ENCODE measurements at regions not wholly inside any gene's neighbourhood (a gene's known extent, or its start where the extent isn't known, plus 50 kb on each side); places are given as distances from the start of the nearest gene placed in this dataset.

GRCh38 chr1:221099747-221100595 lies 220.7 kb downstream of the HLX start:
- H3K9me3 ChIP-seq = no peaks in the 10 kb centered on the region
- H3K36me3 ChIP-seq = no peaks in the 10 kb centered on the region
- DNase-seq = no peak
- H3K27ac ChIP-seq = no peak overlapping the region
- no peaks in the 10 kb centered on the region for H3K27me3 ChIP-seq
- H3K4me1 ChIP-seq (ENCODE audit: insufficient read depth) = no peaks in the 10 kb centered on the region
- intact Hi-C loops (cut with DNase I) = no loop called here
- 86 to 88% (median 88%) methylated on average over 12 of the region's 12 CpGs for WGBS, 3 donors
- TF ChIP-seq POLR2A (IDR thresholded peaks at IDR 0.05) (no peak), EP300 (IDR thresholded peaks at IDR 0.05) (no peak), CTCF (IDR thresholded peaks at IDR 0.05) (no peak)
- H3K4me3 ChIP-seq = no peak overlapping the region

GRCh38 chr1:221100611-221101010 lies 221.4 kb downstream of the HLX start:
- TF ChIP-seq POLR2A (IDR thresholded peaks at IDR 0.05) (no peak), CTCF (IDR thresholded peaks at IDR 0.05) (no peak), EP300 (IDR thresholded peaks at IDR 0.05) (no peak)
- no peak overlapping the region for H3K27ac ChIP-seq
- no peak overlapping the region for H3K4me3 ChIP-seq
- DNase-seq = no peak
- H3K36me3 ChIP-seq = no peaks in the 10 kb centered on the region
- H3K27me3 ChIP-seq = no peaks in the 10 kb centered on the region
- intact Hi-C loops (cut with DNase I) = no loop called here
- H3K9me3 ChIP-seq = no peaks in the 10 kb centered on the region
- no peaks in the 10 kb centered on the region for H3K4me1 ChIP-seq (ENCODE audit: insufficient read depth)
- 39 to 47% (median 42%) methylated on average over 3 of the region's 3 CpGs for WGBS, 3 donors

- H3K27ac ChIP-seq = no peak overlapping the region
- no peaks in the 10 kb centered on the region for H3K36me3 ChIP-seq
- no peak overlapping the region for H3K4me3 ChIP-seq
- intact Hi-C loops (cut with DNase I) = no loop called here
- DNase-seq = no peak
- H3K27me3 ChIP-seq = no peaks in the 10 kb centered on the region
- H3K9me3 ChIP-seq = no peaks in the 10 kb centered on the region
- TF ChIP-seq EP300 (IDR thresholded peaks at IDR 0.05) (no peak), POLR2A (IDR thresholded peaks at IDR 0.05) (no peak), CTCF (IDR thresholded peaks at IDR 0.05) (no peak)
- H3K4me1 ChIP-seq (ENCODE audit: insufficient read depth) = no peaks in the 10 kb centered on the region
These were observed 222.8 kb downstream of the HLX start for GRCh38 chr1:221101807-221102605.

GRCh38 chr1:221104596-221104995 lies 225.4 kb downstream of the HLX start:
- no peaks in the 10 kb centered on the region for H3K9me3 ChIP-seq
- H3K36me3 ChIP-seq = no peaks in the 10 kb centered on the region
- no peak overlapping the region for H3K4me3 ChIP-seq
- intact Hi-C loops (cut with DNase I) = no loop called here
- DNase-seq = no peak
- H3K4me1 ChIP-seq (ENCODE audit: insufficient read depth) = no peaks in the 10 kb centered on the region
- no peak overlapping the region for H3K27ac ChIP-seq
- H3K27me3 ChIP-seq = no peaks in the 10 kb centered on the region
- 82 to 90% (median 87%) methylated on average over 3 of the region's 3 CpGs for WGBS, 3 donors
- no peak for TF ChIP-seq EP300 (IDR thresholded peaks at IDR 0.05)
- no peak for TF ChIP-seq CTCF (IDR thresholded peaks at IDR 0.05)
- TF ChIP-seq POLR2A (IDR thresholded peaks at IDR 0.05) = no peak
